ENCODE measurements at regions not wholly inside any gene's neighbourhood (a gene's known extent, or its start where the extent isn't known, plus 50 kb on each side); places are given as distances from the start of the nearest gene placed in this dataset.

- DNase-seq (ENCODE audit: low spot score): no peak
- intact Hi-C loops (cut with DNase I): no loop called here
These were observed 77.6 kb upstream of the IFNAR2 start for GRCh38 chr21:33151941-33152731.

GRCh38 chr21:33152732-33153130, 77.0 kb upstream of the IFNAR2 start:
- intact Hi-C loops (cut with DNase I): no loop called here
- no peak for DNase-seq (ENCODE audit: low spot score)

- intact Hi-C loops (cut with DNase I): no loop called here
These were observed 74.7 kb upstream of the IFNAR2 start for GRCh38 chr21:33155005-33155404.

GRCh38 chr21:33155422-33155821, 74.3 kb upstream of the IFNAR2 start:
- DNase-seq (ENCODE audit: low spot score): no peak
- intact Hi-C loops (cut with DNase I): no loop called here

More at GRCh38 chr21:33155005-33155404, 74.7 kb upstream of the IFNAR2 start:
- no peak for DNase-seq (ENCODE audit: low spot score)

GRCh38 chr21:33157303-33157702, 72.4 kb upstream of the IFNAR2 start:
- intact Hi-C loops (cut with DNase I): no loop called here
- no peak for DNase-seq (ENCODE audit: low spot score)

GRCh38 chr21:33158654-33159053, 71.1 kb upstream of the IFNAR2 start:
- intact Hi-C loops (cut with DNase I): no loop called here
- no peak for DNase-seq (ENCODE audit: low spot score)

- intact Hi-C loops (cut with DNase I): no loop called here
These were observed 67.2 kb upstream of the IFNAR2 start for GRCh38 chr21:33162436-33162951.

GRCh38 chr21:33168886-33169285, 60.9 kb upstream of the IFNAR2 start:
- intact Hi-C loops (cut with DNase I): no loop called here
- DNase-seq (ENCODE audit: low spot score): no peak

More at GRCh38 chr21:33162436-33162951, 67.2 kb upstream of the IFNAR2 start:
- peak; percentile 51 for DNase-seq (ENCODE audit: low spot score)

- intact Hi-C loops (cut with DNase I): no loop called here
- DNase-seq (ENCODE audit: low spot score): no peak
These were observed 60.4 kb upstream of the IFNAR2 start for GRCh38 chr21:33169359-33169758.

- no peak for DNase-seq (ENCODE audit: low spot score)
- intact Hi-C loops (cut with DNase I): no loop called here
These were observed 58.0 kb upstream of the IFNAR2 start for GRCh38 chr21:33171616-33172169.

GRCh38 chr21:33174756-33175155, 55.0 kb upstream of the IFNAR2 start:
- intact Hi-C loops (cut with DNase I): no loop called here

More at GRCh38 chr21:33174756-33175155, 55.0 kb upstream of the IFNAR2 start:
- no peak for DNase-seq (ENCODE audit: low spot score)
